ENCODE measurements at regions not wholly inside any gene's neighbourhood (a gene's known extent, or its start where the extent isn't known, plus 50 kb on each side); places are given as distances from the start of the nearest gene placed in this dataset.

DNA sequence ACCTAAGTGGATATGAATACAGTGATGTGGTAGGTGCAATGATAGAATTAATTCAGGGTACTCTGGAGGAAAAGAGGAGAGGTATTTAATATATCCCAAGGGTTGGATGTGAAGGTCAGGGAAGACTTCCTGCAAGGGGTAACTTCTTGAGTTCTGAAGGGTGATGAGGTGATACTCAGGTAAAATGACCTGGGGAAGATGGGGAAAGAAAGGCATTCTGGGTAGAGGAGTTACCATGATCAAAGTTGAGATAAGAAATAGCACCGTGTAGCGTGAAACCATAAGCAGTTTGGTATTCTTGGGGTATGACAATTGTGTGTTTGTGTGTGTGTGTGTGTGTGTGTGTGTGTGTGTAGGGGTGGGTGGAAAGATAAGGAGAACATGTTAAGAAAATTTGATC is 270.4 kb upstream of the LCORL start:
- DNase-seq = no peak

DNA sequence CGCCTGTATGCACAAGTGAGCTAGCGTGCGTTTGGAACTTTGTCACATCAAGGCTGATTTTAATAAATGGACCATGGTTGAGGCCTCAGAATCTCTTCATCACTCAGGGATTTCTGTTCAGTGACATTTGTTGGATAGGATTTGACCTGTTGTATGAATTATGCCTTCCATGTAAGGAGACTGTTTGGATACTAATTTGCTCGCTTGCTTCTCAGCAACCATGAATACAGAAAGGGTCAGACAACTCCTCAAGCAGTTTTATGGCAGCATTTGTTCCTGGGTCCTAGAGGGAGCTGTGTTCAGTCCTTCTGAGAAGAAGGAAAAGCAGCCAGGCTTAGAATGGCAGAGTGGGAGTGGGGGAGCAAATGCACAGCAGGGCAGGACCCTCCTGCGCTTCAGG is 269.7 kb upstream of the LCORL start:
- DNase-seq = no peak

DNA sequence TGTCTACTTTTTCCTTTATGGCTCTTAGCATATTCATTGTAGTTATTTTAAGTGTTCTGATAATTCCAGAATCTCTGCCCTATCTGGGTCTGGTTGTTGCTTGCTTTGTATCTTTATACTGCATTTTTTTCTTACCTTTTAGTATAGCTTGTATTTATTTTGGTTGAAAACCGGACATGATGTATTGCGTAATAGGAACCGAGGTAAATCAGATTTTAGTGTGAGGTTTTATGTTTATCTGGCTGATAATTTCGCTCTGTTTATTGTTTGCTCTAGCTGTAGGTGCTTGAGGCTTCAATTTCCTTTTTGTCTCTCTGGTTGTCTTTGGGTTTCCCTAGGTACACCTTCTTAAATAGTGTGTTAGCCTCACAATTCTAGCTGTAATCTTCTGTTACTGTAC is 263.8 kb upstream of the LCORL start:
- DNase-seq = no peak

DNA sequence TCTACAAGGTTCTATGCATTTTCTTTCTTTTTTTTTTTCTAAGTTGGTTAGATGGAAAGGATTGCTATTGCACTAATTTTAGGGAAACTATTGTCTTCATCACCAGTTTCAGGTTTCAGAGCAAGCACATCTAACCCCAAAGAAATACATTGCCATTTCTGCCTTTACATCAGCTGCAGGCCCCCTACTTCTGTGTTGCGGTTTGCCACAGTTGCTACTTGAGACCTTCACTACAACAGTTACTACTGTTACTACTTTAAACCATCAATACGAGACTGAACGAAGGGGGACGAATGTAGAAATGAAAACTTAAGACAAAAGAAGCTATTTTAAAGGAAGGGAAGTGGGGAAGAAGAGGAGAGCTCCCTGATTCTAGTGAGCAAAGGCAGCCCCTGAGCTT is 256.7 kb upstream of the LCORL start:
- no peak for DNase-seq

DNA sequence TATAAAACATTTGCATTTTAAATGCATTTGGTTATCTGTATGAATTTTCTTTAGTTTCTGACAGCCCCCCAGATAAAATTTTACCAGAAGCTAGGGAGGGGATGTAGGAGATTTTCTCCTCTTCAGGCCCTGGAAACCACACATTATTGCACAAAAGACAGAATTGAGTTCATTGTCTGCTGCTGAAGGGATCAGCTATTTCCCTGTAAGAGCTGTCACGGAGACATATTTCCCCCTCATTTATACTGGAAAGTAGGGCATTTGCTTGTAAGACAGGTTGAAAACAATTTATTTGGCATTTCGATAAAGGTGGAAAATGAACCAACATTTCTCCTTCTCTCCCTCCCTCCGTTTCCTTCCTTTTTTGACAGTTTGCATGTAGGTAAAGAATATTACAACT is 241.3 kb upstream of the LCORL start:
- no peak for DNase-seq

DNA sequence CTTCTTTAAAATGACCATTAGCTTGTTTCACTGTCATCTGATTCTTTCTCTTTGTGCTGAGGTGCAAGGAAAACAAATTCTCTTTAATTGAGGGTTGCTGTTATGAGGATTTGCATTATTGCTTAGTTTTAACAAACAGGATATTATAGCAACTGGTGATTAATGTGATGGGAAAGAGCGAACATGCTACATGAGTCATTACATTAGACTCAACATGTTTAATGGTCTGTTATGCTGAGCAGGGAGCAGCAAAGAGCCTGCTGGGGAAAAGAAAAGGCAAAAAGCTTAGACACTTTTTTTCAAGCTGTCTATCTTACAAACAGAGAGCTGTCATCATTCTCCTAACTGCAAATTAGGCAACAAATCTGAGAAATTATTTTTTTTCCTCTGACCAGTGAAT is 230.5 kb upstream of the LCORL start:
- DNase-seq = no peak

DNA sequence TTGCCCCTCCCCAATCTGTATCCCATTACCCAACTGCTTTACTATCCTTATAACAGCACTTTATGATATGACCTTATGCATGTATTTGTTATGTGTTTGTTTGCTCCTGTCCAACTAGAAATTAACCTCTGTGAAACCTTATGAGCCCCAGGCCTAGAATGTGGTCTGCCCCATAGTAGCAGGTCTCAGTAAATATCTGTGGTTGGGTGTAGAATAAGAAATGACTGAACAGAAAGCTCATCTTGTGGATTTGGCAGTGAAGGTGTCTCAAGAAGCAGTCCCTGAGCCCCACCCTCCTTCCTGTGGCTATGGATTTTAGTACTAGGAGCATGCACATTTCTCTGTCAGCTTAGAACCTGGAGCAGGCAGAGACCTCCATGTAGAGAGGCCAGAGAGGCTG is 229.0 kb upstream of the LCORL start:
- DNase-seq = no peak

DNA sequence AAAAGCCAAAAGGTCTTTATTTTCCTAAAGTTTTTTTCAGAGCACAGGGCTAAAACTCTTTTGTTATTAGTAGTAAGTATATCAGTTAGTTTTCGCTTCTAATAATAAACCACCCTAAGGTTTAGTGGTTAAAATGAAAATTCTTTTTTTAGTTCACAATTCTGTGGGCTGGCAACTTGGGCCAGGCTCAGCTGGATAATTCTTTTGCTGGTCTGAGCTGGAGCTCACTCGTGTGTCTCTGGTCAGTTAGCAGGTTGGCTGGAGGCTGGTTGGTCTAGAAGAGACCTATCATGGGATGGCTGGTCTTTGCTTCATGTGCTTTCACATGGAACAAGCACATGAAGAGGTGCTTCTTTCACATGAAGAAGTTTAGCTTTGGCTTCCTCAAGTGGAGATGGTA is 227.1 kb upstream of the LCORL start:
- no peak for DNase-seq

DNA sequence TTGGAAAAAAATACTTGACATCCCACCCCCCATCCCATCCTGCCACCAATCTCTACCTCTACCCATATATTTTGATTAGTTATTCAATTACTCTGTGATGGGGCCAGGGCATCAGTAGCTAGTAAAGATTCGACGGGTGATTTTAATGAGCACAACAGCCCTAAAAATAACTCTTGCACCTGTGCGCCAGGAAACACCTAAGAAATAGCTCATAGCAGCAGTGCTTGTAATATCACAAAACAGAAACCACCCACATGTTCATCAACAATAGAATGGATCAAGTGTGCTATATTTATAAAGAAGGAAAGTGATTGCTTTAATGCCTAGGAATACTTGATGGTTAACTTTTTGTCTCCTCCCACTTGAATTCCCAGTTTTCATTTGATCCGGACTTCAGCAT is 225.6 kb upstream of the LCORL start:
- DNase-seq = no peak

DNA sequence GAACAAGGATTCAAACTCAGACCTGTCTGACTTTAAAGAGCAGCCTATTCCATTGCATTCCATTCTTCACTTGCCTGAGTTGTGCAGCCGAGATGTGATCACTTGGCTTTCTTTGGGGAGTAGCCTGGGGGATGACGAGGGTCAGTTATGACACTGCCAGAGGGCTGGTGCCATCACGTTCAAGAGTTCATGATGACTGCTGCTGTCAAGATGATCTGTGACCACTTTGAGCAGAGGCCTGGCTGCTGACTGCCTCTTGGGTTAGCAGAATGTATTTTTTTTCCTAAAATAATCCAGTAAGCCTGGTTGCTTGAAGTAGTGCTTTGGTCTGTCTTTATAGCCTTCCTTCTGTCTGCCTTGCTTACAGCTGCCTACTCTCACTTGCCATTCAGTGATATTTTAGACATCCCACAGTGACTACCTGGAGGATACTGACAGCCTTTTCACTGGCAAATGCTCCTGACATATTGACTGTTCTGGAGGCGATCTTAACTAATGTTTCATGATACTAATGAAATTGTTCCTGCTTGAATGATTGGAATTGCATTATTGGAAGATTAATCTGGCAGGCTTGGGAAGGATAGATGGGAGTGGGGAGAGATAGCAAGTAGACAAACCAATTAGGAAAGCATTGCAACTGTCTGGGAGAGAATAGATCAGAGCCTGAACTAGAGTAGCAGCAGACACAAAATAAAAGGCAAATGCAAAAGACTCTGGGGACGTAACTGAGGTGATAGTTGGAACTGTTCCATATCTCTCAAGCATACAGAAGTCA is 221.6 kb upstream of the LCORL start:
- no peak for DNase-seq

DNA sequence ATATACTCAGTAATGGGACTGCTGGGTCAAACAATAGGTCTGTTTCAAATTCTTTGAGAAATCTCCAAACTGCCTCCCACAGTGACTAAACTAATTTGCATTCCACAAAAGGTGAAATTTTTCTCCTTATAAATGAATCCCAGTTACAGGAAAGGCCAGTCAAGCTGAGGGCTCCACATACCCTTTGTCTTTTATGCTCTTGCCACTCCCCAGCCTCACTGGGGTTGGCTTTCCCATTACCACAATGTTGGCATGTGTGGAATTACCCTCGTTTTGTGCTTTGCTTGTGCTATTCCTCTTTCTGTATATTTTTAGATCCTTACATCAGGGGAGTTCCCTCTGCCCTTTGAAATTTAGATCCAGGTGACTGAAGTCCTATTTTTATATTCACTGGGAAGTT is 220.2 kb upstream of the LCORL start:
- no peak for DNase-seq

DNA sequence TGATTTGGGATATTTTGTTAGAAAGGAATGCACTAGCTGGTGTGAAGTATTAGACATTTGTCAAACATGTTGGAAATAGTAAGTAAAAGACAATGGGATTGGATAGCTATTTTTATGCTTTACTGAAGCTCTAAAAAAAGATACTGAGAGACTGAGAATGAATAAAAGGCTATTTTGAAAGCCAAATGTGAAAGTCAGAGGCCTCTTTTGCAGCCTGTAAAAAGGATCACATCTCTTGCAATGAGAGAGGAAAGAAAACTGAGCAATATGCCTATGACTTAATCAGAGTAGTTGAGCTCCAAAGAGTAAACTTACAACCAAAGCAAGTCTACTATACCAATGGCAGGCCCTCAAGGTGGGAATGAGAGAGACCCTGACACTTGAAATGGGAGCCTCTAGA is 212.6 kb upstream of the LCORL start:
- no peak for DNase-seq

DNA sequence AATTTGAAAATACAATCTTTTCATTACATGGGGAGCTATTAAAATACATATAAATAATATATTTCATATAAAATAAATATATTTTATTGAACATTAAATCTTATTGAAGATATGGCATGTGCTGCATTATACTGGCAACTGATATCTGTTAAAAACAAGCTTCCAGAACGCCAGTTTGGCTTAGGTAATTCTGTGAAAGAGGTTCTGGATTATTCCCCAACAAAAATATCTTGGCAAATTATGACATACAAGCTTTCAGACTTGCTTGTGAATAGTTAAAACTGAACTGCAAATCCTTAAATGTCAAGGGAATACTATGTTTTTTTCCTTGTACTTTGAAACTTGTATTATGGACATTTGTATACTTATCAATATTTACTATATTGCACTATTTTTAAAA is 210.2 kb upstream of the LCORL start:
- no peak for DNase-seq

DNA sequence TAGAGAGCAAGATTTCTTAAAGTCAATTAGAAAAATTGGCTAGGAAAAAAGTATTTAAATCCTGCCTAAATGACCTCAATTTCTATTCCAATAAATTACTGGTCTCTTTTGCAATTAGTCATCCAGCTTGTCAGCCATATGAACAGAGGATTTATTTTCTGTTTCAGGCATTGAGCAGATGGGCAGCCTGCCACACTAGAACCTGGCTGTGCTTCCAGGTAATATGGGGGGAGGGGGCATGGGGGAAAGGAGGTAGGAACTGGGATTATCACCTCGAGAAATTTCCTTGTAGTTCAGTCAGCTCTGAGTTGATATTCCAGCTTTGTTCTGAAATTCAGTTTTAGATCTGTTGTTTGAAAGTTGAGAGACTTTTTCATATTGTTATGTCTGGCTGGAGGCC is 206.3 kb upstream of the LCORL start:
- no peak for DNase-seq

DNA sequence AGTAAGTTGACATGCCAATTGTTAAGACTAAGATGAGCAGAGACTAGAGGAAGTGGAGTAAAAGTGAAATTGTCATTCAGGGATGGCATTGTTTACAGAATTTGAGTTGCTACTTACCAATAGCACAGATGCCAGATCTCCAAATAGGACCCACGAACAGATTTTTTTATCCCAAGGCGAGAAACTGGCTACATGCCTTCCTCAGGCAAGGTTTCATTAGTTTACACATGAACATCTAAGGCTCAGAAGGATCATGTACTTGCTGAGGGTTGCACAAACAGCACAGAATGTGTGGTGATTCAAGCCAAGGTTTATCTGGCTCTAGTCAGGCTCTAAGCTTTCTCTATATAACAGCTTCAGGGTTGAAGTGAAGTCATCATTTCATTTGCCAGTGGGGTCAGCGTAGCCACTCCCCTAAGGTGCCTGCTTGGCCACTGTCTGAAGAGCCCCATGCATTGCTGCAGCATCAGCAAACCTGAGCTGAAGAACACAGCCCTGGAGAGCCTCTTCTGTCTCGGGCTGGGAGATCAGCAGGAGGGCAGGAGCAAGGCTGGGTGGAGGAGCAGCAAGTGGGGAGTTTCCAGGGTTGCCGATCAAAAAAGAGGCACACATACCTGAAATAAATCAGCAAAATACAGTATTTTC is 193.0 kb upstream of the LCORL start:
- DNase-seq = no peak

DNA sequence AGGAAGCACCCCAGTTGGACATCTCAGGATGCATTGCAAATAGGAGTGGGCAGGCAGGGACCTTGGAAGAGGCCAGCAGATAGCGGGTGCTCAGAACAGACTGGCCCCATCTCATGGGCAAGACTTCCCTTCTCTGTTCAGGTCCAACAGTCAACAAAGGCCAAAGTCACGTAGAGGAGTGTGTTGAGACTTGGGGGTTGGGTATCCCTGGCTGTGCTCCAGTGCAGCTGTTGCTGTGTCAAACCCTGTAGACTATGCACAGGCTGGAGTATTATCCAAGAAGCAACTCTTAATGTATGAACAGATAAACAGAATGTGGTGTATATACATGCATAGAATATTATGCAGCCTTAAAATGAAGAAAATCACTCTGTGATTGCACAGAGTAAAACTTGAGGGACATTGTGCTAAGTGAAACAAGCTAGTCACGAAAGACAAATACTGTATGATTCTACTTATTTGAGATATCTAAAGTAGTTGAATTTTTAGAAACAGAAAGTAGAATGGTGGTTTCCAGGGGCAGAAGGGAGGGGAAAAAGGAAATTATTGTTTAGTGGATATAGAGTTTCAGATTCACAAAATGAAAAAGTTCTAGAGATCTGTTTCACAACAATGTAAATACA is 192.1 kb upstream of the LCORL start:
- no peak for DNase-seq

DNA sequence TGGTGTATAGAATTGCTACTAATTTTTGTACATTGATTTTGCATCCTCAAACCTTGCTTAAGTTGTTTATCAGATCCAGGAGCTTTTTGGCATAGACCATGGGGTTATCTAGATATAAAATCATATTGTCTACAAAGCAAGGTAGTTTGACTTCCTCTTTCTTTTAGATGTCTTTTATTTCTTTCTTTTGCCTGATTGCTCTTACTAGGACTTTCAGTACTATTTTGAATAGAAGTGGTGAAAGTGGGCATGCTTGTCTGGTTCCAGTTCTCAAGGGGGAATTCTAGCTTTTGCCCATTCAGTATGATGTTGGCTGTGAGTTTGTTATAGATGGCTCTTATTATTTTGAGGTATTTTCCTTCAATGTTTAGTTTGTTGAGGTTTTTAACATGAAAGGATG is 187.9 kb upstream of the LCORL start:
- no peak for DNase-seq

DNA sequence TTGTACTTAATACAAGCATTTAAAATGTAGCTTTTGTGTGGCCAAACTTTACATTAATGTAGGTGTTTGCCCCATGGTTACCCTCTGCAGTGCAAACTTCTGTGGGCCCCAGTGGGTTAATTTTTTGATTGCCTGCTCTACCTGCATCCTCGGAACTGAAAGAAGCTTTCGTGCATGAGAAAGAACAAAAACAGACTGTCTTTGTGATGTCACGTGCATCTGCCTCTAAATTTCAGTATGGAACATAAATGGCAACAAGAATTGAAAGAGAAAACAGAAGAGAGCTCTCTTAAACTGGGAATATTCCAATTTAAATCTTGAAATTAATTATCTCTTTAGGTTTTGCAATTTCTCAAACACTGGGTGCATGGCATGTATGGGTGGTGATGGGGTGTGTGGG is 182.4 kb upstream of the LCORL start:
- DNase-seq = no peak

DNA sequence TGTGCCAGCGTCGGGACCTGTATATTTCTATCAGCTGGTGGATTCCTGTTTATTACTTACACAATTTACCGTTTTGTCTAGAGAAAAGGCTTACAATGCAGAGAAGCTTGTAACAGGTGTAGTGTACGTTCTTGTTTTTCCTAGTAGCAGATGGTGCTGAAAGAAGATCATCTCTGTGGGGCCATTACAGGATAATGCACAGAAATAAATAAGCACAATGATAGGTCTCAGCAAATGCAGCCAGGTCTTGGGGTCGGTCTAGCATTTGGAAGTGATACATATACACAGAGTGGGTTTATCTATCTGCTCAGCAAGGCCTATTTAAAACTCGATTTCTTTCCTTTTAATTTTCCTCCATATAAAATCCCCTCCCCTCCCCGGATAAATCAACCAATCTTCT is 180.9 kb upstream of the LCORL start:
- no peak for DNase-seq

DNA sequence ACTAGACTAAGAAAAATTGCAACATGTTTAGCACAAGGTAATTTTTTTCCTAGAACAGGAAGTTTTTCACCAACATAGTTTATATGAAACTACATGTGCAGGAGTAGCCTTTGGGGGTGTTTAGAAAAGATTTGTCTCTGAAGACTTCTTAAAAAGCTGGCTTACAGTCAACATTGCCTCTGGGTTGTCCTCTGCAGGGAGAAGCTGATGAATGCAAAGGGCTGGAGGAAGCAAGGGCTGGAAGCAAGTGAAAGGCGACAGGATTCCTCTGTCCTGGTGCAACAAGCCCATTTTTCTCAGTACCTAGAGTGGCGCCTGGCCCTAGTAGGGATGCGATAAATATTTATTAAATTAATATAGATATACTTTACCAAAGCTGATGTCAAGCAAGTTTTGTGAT is 180.3 kb upstream of the LCORL start:
- no peak for DNase-seq

DNA sequence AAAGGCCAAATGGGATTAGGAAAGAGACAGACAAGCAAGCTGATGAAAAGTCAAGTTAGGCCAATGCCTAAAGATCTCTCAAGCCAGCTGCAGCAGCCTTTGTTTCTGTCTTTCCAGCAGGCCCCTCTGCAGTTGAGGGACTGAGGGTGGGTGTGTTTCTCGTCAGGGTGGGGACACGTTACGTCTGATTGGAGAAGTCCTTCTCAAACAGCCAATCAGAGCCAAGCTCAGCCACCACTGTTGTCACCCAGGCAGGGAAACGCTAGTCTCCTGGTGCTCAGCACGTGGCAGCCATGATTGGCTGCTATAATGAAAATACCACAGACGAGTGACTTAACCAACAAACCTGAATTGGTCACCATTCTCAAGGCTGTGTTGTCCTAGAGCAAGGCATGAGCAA is 177.1 kb upstream of the LCORL start:
- DNase-seq = no peak

DNA sequence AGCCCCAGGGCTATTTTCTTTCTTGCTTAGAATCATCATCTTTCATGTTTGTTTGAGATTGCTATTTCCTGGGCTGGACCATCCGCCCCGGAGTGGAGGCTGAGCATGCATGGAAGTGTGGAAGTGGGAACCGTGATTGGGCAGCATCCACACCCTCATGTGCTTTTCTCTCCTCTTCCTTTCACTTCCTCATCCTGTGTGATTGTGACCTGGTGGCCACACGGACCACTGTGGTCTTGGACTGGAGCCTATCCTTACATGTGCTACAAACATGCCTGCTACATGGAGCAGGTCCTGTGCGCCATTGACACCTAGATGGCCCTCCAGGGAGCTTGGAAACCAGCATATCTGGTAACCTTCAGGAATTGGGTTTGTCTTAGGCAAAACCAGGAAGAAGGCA is 175.9 kb upstream of the LCORL start:
- no peak for DNase-seq

DNA sequence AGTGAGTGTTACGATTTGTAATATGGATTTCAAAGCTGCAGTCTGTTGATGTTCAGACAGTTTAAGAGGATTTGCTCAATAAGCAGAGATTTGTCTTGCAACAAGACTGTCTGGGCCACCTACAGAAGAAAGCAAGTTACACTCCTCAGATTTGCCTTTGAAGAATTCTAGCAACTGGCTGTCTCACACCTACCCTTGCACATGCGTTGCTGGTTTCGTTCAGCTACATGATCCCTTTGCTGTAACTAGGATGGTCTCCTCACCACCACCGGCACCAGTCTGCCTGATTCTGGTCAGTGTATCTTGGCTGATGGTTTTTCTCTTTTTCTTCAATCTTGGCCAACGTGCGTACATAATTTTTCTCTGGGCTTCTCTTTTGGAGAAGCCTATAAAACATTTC is 172.7 kb upstream of the LCORL start:
- no peak for DNase-seq

DNA sequence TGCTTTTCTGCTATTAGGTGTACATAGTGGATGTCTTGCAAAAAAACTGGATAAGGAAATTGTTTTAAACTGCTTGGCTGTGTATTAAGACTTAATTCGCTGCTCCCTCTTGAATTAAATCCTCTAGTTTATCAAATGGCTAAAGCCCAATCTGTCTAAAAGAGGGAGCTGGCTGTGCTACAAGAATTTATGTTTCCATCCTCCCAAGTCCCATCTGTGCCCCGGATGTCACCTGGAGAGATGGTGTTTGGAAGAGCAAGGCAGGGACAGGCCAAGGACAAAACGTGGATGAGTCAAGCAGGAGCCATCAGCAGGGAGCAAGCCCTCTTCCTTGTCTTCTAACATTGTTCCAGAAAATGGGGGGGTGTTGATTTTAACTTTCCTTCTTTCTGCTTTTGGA is 171.3 kb upstream of the LCORL start:
- DNase-seq = no peak

DNA sequence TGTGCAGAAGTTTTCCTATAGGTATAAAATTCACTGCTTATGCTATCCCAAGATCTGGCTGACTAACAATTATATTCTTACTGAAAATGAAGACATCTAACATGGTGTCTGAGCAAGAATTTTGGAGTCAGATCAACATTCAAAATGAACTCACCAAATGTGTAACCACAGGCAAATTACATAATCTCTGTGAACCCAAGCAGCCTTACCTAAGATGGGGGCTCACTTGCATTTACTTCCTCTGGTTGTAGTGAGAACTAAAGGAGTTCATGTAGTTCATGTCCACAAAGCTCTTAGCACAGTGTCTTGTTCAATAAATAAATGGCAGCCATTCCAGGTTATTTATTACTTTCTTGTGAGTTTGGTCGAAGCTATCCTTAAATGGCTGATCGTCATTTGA is 163.9 kb upstream of the LCORL start:
- DNase-seq = no peak
